ENCODE measurements at regions not wholly inside any gene's neighbourhood (a gene's known extent, or its start where the extent isn't known, plus 50 kb on each side); places are given as distances from the start of the nearest gene placed in this dataset.

DNA sequence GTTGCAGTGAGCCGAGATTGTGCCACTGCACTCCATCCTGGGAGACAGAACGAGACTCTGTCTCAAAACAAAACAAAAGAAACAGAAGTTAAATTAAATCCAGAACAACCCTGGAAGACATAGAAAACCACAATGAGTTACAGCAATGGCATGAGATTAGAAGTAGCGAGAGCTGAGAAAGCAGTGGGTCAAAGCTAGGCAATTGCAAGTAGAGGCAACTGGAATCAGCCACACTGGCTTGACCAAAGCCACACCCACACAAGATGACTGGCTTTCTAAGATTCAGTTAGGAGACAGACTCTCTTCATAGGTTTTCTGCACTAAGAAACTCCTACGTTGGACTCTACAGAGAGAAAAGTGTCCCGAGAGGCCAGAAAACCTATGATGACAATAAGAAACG lies 443.0 kb downstream of the GPM6A start:
- ATAC-seq (no peak), FAIRE-seq (no peak), DNase-seq (ENCODE audit: low read depth in 1 of 2, low spot score in 1 of 2) (no peak)
- H3K4me3 ChIP-seq, result no peak overlapping the region
- CTCF ChIA-PET, result no interaction called here
- POLR2A ChIA-PET, result no interaction called here
- 82% methylated on average over 6 of the region's 6 CpGs for WGBS (ENCODE audit: missing lambda C conversion rate)
- H3K27ac ChIP-seq, result no peak overlapping the region
- H3K4me2 ChIP-seq, result no peak overlapping the region
- H3K9me3 ChIP-seq, result no peaks in the 10 kb centered on the region
- no peak for TF ChIP-seq TFCP2L1 (CRISPR knock-in tag; IDR thresholded peaks at IDR 0.05)
- H3K4me1 ChIP-seq, result peaks cover 7% of the 10 kb centered on the region; the same call in 1 of the 3 replicates

DNA sequence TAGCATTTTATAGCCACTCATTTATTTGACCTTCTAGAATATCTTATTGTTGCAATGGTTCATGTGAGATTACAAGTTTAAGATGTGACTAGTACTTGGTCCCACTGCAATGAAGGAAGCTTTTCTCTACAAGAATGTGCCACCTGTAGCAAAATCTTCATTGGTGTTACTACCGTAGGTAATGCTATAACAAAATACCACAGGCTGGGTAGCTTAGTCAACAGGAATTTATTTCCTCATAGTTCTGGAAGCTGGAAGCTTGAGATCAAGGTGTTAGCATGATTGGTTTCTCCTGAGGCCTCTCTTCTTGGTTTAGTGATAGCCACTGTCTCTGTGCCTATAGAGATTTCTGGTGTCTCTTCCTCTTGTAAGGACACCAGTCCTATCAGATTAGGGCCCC lies 441.0 kb downstream of the GPM6A start:
- H3K27ac ChIP-seq, result no peak overlapping the region
- H3K4me3 ChIP-seq, result no peak overlapping the region
- H3K9me3 ChIP-seq, result no peaks in the 10 kb centered on the region
- WGBS (ENCODE audit: missing lambda C conversion rate), result 80% methylated on average over 1 of the region's 1 CpG
- H3K4me1 ChIP-seq, result peaks cover 7% of the 10 kb centered on the region; the same call in 1 of the 3 replicates
- ATAC-seq, result no peak
- no peak for DNase-seq (ENCODE audit: low read depth in 1 of 2, low spot score in 1 of 2)
- FAIRE-seq, result no peak
- POLR2A ChIA-PET, result no interaction called here
- no peak for TF ChIP-seq KDM1A (IDR thresholded peaks at IDR 0.05; ENCODE audit: low read depth)
- TF ChIP-seq JUNB (IDR thresholded peaks at IDR 0.05), result no peak
- no peak for TF ChIP-seq HOXB13 (CRISPR knock-in tag; IDR thresholded peaks at IDR 0.05; ENCODE audit: low read depth)
- TF ChIP-seq KDM5A (IDR thresholded peaks at IDR 0.05), result no peak
- TF ChIP-seq, protein P1, sequence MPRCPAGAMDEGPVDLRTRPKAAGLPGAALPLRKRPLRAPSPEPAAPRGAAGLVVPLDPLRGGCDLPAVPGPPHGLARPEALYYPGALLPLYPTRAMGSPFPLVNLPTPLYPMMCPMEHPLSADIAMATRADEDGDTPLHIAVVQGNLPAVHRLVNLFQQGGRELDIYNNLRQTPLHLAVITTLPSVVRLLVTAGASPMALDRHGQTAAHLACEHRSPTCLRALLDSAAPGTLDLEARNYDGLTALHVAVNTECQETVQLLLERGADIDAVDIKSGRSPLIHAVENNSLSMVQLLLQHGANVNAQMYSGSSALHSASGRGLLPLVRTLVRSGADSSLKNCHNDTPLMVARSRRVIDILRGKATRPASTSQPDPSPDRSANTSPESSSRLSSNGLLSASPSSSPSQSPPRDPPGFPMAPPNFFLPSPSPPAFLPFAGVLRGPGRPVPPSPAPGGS (IDR thresholded peaks at IDR 0.05), result no peak
- TF ChIP-seq JUN (IDR thresholded peaks at IDR 0.05), result no peak
- no peak for TF ChIP-seq CBX2 (IDR thresholded peaks at IDR 0.05; ENCODE audit: borderline replicate concordance, low read depth)
- no peak for TF ChIP-seq ESRRA (IDR thresholded peaks at IDR 0.05; ENCODE audit: borderline replicate concordance, low read length)
- no peak for TF ChIP-seq CEBPB (IDR thresholded peaks at IDR 0.05)
- TF ChIP-seq BHLHE40 (IDR thresholded peaks at IDR 0.05; ENCODE audit: low read depth, low read length), result no peak
- no peak for TF ChIP-seq RCOR1 (IDR thresholded peaks at IDR 0.05; ENCODE audit: low read depth, low read length)
- no peak for TF ChIP-seq POLR2A (IDR thresholded peaks at IDR 0.05; ENCODE audit: low read length)
- TF ChIP-seq HOXB5 (CRISPR knock-in tag; IDR thresholded peaks at IDR 0.05), result no peak
- TF ChIP-seq EHF (CRISPR knock-in tag; IDR thresholded peaks at IDR 0.05), result no peak
- TF ChIP-seq EP300 (IDR thresholded peaks at IDR 0.05), result no peak
- TF ChIP-seq MAFK (IDR thresholded peaks at IDR 0.05; ENCODE audit: partially characterized antibody), result no peak
- TF ChIP-seq, protein P2, sequence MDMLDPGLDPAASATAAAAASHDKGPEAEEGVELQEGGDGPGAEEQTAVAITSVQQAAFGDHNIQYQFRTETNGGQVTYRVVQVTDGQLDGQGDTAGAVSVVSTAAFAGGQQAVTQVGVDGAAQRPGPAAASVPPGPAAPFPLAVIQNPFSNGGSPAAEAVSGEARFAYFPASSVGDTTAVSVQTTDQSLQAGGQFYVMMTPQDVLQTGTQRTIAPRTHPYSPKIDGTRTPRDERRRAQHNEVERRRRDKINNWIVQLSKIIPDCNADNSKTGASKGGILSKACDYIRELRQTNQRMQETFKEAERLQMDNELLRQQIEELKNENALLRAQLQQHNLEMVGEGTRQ (IDR thresholded peaks at IDR 0.05), result no peak
- TF ChIP-seq, protein P3, sequence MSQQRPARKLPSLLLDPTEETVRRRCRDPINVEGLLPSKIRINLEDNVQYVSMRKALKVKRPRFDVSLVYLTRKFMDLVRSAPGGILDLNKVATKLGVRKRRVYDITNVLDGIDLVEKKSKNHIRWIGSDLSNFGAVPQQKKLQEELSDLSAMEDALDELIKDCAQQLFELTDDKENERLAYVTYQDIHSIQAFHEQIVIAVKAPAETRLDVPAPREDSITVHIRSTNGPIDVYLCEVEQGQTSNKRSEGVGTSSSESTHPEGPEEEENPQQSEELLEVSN (IDR thresholded peaks at IDR 0.05; ENCODE audit: borderline replicate concordance, low read depth), result no peak
- no peak for TF ChIP-seq HOXA7 (CRISPR knock-in tag; IDR thresholded peaks at IDR 0.05)
- no peak for TF ChIP-seq RNF2 (IDR thresholded peaks at IDR 0.05; ENCODE audit: borderline replicate concordance, low read depth)
- no peak overlapping the region for H3K4me2 ChIP-seq
- CTCF ChIA-PET, result no interaction called here

DNA sequence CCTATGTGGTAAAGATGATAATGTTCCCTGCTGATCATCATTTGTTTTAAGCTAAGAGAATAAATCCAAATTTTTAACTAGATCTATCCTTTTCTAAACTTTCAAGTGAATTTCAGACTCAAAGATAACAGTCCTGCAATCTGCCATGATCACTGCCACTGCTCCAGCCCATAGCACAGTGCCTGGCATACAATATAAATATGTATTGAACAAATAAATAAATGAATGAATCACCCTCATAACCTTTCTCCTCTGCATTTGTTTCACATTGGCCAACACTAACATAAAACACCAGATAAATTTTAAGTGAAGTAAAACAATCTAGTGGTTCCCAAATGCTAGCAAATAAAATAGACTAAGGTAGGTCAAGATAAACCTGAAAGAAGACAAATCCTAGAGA lies 439.0 kb downstream of the GPM6A start:
- ChIA-PET CTCF (interaction anchor here (0.6 kb wide), 1 partner anchor 11 kb away, joined by 4 read pairs; no protein-coding TSS in a partner anchor), POLR2A (no interaction called here)
- Histone ChIP-seq H3K4me3 (no peak overlapping the region), H3K4me1 (peaks cover 7% of the 10 kb centered on the region; the same call in 1 of the 3 replicates), H3K27ac (no peak overlapping the region), H3K4me2 (0 out of 3 replicates have a peak overlapping the region, but pooled peaks have one; percentile 3), H3K9me3 (no peaks in the 10 kb centered on the region)
- DNase-seq (ENCODE audit: low read depth in 1 of 2, low spot score in 1 of 2) (no peak), FAIRE-seq (no peak), ATAC-seq (no peak; a peak in 1 of 6 replicates)
- TF ChIP-seq CEBPB (IDR thresholded peaks at IDR 0.05), result no peak
- TF ChIP-seq GATA3 (IDR thresholded peaks at IDR 0.05; ENCODE audit: borderline replicate concordance), result no peak
